ENCODE measurements at regions not wholly inside any gene's neighbourhood (a gene's known extent, or its start where the extent isn't known, plus 50 kb on each side); places are given as distances from the start of the nearest gene placed in this dataset.
A peak's percentile ranks its signal among the peaks of the same experiment; 100 is the strongest.

GRCh38 chr20:17818187-17818586 is 118.4 kb downstream of the BANF2 start:
- no peak for DNase-seq (ENCODE audit: low spot score)

GRCh38 chr20:17816804-17817587 is 117.2 kb downstream of the BANF2 start:
- DNase-seq (ENCODE audit: low spot score): peak; percentile 12

- no peak for DNase-seq (ENCODE audit: low spot score)
Measured at GRCh38 chr20:17811628-17811965, 111.8 kb downstream of the BANF2 start.

GRCh38 chr20:17810847-17811627 is 111.3 kb downstream of the BANF2 start:
- DNase-seq (ENCODE audit: low spot score): no peak

- no peak for DNase-seq (ENCODE audit: low spot score)
Measured at GRCh38 chr20:17810062-17810631, 110.4 kb downstream of the BANF2 start.

DNA sequence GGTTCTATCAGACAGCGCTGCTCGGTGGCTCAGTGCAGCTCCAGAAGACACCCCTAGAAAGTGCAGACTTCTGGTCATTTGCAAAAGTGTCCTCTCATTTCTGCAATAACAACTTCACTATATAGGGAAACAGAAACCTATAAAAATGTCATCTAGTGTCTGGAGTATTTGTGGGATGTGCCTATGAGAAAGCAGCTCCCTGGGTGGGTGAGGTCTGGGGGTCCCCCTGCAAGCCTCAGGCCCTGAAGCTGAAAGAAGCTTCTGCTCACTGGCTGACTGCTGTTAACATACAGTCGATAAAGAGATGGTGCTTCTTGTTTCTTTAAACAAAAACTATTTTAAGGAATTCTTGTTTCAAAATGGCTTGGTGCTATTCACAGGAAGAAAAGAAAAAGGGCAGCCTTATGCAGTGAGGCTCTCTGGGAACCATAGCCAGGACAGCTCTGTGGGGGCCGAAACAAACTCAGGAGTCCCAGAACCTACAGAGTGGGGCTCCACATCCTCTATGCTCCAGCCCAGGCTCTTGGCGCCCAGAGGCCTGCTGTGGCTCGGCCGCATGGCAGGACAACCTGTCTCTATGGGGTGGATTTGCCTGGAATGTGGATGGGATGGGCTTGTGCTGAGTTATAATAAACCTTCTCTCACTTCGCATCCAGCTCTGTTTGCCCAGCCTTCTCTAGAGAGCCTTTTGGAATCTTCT is 109.7 kb downstream of the BANF2 start:
- DNase-seq (ENCODE audit: low spot score): no peak

DNA sequence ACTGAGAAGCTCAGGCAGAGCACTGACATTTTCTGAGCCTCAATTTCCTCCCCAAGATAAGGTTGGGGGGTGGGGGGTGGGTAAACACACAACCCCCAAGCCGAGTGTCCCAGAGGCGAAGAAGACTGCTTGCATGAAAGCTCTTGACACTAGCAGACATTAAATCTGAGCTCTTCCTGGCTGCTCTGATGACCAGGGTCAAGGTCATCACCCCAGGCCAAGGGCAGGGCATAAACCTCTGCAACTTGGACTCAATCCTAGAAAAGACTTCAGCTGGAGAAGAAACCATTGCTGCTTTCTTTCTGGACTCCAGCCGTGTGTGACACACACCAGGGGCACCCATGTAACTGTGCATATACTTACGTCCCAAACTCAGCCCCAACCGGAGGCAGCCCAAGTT is 109.0 kb downstream of the BANF2 start:
- DNase-seq (ENCODE audit: low spot score): no peak

DNA sequence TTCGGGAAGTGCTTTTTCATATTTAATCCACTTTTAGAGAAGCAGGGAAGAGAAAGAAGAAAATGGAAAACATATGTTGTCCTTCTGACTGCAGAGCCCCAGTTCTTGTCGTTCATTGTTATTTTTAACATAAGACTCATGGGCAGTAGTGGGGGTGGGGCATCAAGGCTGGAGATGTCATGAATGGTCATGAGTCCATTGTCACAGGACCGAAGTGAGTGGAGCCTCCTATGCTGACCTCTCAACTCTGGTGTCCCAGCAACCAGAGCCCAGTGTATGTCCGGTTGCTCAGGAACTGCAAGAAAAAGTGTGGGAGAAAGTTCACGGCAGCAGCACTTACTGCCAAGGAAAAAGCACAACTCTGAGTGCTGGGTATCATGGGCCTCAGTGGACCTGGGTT is 108.6 kb downstream of the BANF2 start:
- DNase-seq (ENCODE audit: low spot score): peak; percentile 68

DNA sequence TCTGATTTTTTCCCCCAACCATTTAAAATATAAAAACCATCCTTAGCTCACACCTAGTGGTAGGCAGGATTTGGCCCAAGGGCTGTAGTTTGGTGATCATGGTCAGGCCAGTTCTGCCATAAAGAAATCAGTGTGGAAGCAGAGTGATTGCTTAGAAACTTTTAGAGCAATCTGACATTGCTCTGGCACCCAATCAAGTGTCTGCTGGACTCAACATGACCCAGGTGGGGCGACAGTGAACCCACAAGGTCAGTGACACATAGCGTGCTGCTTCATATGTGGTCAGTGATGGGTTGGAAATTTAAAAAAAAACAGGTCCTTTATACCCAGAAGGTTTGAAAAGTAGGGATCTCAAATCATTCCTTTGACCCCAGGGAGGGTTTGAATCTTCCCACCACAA is 107.9 kb downstream of the BANF2 start:
- DNase-seq (ENCODE audit: low spot score): no peak

- DNase-seq (ENCODE audit: low spot score): peak; percentile 80
Measured at GRCh38 chr20:17806739-17807441, 107.1 kb downstream of the BANF2 start.

DNA sequence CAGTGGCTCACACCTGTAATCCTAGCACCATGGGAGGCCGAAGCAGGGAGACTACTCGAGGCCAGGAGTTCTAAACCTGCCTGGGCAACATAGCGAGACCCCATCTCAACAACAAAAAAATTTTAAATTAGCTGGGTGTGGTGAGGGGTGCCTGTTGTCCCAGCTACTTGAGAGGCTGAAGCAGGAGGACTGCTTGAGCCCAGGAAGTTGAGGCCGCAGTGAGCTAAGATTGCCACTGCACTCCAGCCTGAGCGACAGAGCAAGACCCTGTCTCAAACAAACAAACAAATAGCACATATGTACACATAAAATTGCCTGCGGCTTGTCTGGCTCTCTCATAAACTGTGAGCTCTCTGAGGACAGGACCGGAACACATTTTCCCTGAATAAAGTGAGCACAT is 106.3 kb downstream of the BANF2 start:
- no peak for DNase-seq (ENCODE audit: low spot score)

- DNase-seq (ENCODE audit: low spot score): no peak
Measured at GRCh38 chr20:17803765-17804164, 104.0 kb downstream of the BANF2 start.

GRCh38 chr20:17799575-17800227 is 99.9 kb downstream of the BANF2 start:
- DNase-seq (ENCODE audit: low spot score): no peak

- DNase-seq (ENCODE audit: low spot score): no peak
Measured at GRCh38 chr20:17798601-17799000, 98.8 kb downstream of the BANF2 start.

DNA sequence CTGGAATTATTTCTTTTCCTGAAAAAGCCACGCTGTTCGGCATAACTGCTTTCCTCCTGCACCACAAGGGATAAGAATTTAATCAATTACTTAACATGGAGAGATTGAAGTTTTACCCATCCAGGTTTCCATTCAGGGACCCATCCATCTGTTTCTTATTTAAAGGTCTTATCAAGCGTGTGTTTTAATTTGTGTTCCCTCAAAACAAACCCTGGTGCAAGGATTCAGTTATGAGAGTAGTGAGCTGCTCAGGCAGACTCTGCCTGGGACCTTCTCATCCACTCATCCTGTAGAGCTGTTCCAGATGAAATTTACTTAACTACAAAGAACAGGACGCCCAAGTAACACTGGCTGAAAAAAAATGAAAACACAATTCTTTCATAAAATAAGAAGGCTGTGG is 97.8 kb downstream of the BANF2 start:
- no peak for DNase-seq (ENCODE audit: low spot score)

DNA sequence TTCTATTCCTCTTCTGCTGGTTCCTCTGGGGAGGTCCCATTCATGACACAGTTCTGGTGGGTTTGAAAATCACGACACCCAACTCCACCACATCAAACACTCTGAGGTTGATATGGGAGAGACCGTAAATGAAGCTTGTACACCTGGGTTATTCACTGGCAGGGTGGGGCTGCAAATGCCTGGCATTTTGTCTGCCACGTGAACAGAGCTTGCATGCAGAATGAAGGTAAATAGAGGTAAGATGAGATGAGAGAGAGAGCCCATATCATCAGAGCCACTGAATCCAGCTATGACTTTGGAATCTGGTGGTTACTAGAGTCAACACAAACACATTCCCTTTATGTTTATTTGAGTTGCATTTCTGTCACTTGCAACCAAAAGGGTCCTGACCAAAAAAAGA is 97.4 kb downstream of the BANF2 start:
- no peak for DNase-seq (ENCODE audit: low spot score)

GRCh38 chr20:17796091-17796563 is 96.4 kb downstream of the BANF2 start:
- DNase-seq (ENCODE audit: low spot score): peak; percentile 82

DNA sequence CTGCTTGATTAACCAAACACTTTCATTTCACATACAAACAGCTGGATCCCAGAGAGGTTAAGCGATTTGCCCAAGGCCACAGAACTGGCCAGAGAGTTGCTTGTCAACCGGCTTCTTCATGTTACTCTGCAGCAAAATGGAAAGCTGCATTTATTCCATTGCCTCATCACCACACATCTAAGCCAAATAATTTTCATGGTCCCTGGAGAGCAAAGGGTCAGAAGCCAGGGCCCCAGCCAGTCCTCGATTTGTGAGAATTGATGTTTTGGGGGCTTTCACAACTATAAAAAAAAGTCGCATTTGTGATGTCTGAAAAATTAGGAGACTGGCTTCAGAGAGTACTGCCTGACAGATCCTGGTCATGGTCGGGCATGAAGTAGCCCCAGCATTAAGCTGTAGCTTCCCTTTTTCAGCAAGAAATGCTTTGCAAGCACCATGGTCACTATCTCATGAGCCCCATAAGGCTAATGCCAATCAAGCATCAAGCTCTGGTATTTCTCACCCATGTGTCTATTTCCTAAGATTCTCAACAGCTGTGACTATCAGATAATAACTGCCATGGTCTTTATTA is 95.8 kb downstream of the BANF2 start:
- DNase-seq (ENCODE audit: low spot score): no peak

DNA sequence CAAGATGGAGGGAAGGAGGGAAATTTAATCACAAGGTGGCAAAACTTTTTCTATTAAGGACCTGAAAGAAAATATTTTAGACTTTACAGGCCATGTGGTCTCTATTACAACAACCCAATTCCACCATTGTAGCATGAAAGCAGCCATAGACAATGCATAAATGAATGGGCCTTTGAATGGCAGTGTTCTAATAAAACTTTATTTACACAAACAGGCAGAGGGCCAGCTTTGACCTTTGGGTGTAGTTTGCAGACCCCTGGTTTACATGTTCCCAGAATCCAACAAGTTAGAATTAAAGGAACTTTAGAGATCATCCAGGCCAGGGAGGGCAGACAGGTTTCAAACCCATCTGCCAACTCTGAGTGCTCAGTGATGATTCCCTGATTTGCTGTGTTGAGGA is 95.2 kb downstream of the BANF2 start:
- DNase-seq (ENCODE audit: low spot score): no peak

GRCh38 chr20:17794400-17794799 is 94.6 kb downstream of the BANF2 start:
- no peak for DNase-seq (ENCODE audit: low spot score)

- no peak for DNase-seq (ENCODE audit: low spot score)
Measured at GRCh38 chr20:17793986-17794385, 94.2 kb downstream of the BANF2 start.
